HL-60 (cell line): ENCODE measurements at regions not wholly inside any gene's neighbourhood (a gene's known extent, or its start where the extent isn't known, plus 50 kb on each side); places are given as distances from the start of the nearest gene placed in this dataset.

Experiments used
- DNase-seq, 2 experiments: peaks; one replicate each; pipeline ENCODE4 v3.0.0-alpha.2; 2010 to 2020; ENCODE audit warnings: low read depth in 1 of 2, low spot score in 1 of 2
- H3K27ac ChIP-seq: fragments of 250-450 bp; sonication (Bioruptor Pico); replicated peaks from 2 replicates; pipeline ENCODE4 v1.5.1; 2020; ENCODE audit warnings: mild to moderate bottlenecking, moderate library complexity
- H3K27me3 ChIP-seq: fragments of 250-450 bp; sonication (Bioruptor Pico); 2 replicates; pipeline ENCODE4 v1.5.1; 2021; ENCODE audit warnings: mild to moderate bottlenecking, moderate library complexity; ENCODE audit not compliant: insufficient read depth, poor library complexity, severe bottlenecking
- H3K4me3 ChIP-seq: replicated peaks from 2 replicates; pipeline ENCODE4 v1.5.1; 2011; ENCODE audit warnings: mild to moderate bottlenecking, control low read depth, low read length; ENCODE audit not compliant: insufficient read depth
- CTCF ChIP-seq: IDR thresholded peaks from one replicate; pipeline ENCODE4 v1.5.1; 2011; ENCODE audit warnings: low read length, control low read depth, inconsistent platforms; ENCODE audit not compliant: insufficient read depth
- GABPA ChIP-seq: IDR thresholded peaks from 2 replicates; pipeline ENCODE4 v1.6.1; 2012; ENCODE audit warnings: low read depth
- POLR2AphosphoS5 ChIP-seq: IDR thresholded peaks from 2 replicates; pipeline ENCODE4 v1.6.1; 2012; ENCODE audit warnings: low read depth
- REST ChIP-seq: IDR thresholded peaks from 2 replicates; pipeline ENCODE4 v1.6.1; 2012; ENCODE audit warnings: low read depth; ENCODE audit not compliant: insufficient replicate concordance
- SPI1 ChIP-seq: IDR thresholded peaks from 2 replicates; pipeline ENCODE4 v1.6.1; 2012; ENCODE audit warnings: low read depth, mild to moderate bottlenecking, borderline replicate concordance

GRCh38 chr2:125839945-125840344 is 816.0 kb upstream of the GYPC start:
- H3K27ac ChIP-seq: no peak overlapping the region
- TF ChIP-seq POLR2AphosphoS5: no peak
- no peak for TF ChIP-seq REST
- no peak for TF ChIP-seq SPI1
- TF ChIP-seq CTCF: no peak
- no peak for TF ChIP-seq GABPA
- no peak overlapping the region for H3K4me3 ChIP-seq
- H3K27me3 ChIP-seq: no peaks in the 10 kb centered on the region
- no peak for DNase-seq

GRCh38 chr2:125842041-125842440 is 813.9 kb upstream of the GYPC start:
- DNase-seq: no peak
- Histone ChIP-seq H3K27me3 (no peaks in the 10 kb centered on the region), H3K4me3 (no peak overlapping the region), H3K27ac (no peak overlapping the region)
- TF ChIP-seq REST (no peak), GABPA (no peak), SPI1 (no peak), CTCF (no peak), POLR2AphosphoS5 (no peak)

- no peak overlapping the region for H3K4me3 ChIP-seq
- no peaks in the 10 kb centered on the region for H3K27me3 ChIP-seq
- no peak overlapping the region for H3K27ac ChIP-seq
- no peak for DNase-seq
- TF ChIP-seq CTCF (no peak), GABPA (no peak), REST (no peak)
These were observed 805.4 kb upstream of the GYPC start for GRCh38 chr2:125850541-125850940.
